ENCODE measurements at regions not wholly inside any gene's neighbourhood (a gene's known extent, or its start where the extent isn't known, plus 50 kb on each side); places are given as distances from the start of the nearest gene placed in this dataset.
A peak's percentile ranks its signal among the peaks of the same experiment; 100 is the strongest.

GRCh38 chr12:19012965-19013364, 116.6 kb upstream of the PLEKHA5 start:
- DNase-seq (ENCODE audit: low read depth, low spot score): no peak

GRCh38 chr12:19014240-19014639, 115.3 kb upstream of the PLEKHA5 start:
- DNase-seq (ENCODE audit: low read depth, low spot score): no peak

DNA sequence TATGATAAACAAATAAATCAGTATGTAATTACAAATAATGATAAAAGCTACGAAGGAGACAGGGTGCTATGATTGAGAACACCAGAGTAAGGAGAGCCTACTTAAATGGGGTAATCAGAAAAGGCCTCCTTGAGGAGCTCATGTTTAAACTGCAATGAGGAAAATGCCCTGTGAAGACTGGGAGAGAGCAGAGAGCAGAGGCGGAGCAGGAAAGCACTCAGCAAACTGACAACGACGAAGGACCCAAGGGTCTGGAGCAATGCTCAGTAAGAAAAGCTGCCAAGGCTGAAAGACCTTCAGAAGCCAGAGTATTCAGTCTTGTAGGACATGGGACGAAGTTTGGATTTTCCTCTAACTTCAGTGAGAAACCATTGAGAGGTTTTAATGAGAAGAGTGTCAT, 114.2 kb upstream of the PLEKHA5 start:
- no peak for DNase-seq (ENCODE audit: low read depth, low spot score)

- DNase-seq (ENCODE audit: low read depth, low spot score): no peak
Observed at GRCh38 chr12:19018302-19018970, 111.1 kb upstream of the PLEKHA5 start.

GRCh38 chr12:19021240-19021639, 108.3 kb upstream of the PLEKHA5 start:
- no peak for DNase-seq (ENCODE audit: low read depth, low spot score)

GRCh38 chr12:19021646-19022045, 107.9 kb upstream of the PLEKHA5 start:
- no peak for DNase-seq (ENCODE audit: low read depth, low spot score)

GRCh38 chr12:19025582-19025981, 104.0 kb upstream of the PLEKHA5 start:
- DNase-seq (ENCODE audit: low read depth, low spot score): no peak

GRCh38 chr12:19026034-19026433, 103.5 kb upstream of the PLEKHA5 start:
- no peak for DNase-seq (ENCODE audit: low read depth, low spot score)

DNA sequence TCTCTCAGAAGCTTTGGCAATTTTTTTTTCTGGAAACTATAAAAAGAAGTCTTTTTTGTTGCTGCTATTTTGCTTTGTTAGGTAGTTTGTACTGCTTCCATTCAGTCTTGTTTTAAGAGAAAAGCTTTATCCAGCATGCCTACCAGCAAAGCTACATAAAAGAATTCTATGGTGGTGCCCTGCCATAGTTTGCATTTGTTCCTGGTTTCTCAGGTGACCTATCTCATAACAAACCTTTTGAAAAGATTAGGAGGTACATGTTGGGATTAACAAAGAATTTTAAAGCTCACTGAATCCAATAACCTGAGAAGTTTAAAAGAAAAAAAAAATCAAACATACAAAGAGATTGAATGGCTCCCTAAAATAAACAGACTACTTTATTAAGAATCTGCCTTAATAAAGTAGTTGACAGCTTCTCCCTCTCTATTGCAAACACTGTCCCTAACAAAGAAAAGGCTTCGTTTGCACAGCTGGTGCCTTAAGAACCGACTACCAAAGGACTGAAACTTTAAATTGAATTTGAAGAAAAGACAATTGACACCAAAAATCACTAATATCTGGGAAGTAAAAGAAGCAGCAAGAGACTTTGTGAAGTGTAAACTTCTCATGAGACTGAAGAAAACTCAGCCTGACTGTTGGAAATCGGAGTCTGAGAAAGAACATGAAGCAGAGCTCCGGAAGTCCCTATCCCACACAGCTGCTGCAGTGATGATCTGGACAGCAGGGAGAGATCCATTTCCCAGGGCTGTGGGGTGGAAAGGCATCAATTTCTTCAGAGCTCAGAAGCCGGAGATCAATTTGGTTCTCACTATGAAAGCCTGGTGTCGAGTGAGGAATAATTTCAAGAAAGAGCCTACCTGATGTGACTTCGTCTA, 102.7 kb upstream of the PLEKHA5 start:
- no peak for DNase-seq (ENCODE audit: low read depth, low spot score)

DNA sequence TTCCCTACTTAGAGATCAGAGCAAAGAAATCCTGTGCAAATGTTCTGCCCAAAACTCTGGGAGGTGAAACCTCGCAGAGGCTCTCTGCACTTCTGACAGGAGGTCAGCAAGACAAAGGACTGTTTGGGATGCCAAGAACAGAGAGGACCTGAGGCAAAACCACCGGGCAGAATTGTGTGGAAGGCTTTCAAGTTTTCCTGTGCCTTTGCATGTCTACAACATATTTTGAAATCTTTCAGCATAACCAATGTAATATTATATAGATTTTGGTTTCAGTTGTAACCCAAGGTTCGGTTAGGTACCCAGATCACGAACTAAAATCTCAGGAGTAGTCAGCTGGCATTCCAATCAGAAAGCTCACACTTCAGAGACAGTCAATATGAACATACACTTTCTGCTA, 99.4 kb upstream of the PLEKHA5 start:
- no peak for DNase-seq (ENCODE audit: low read depth, low spot score)

DNA sequence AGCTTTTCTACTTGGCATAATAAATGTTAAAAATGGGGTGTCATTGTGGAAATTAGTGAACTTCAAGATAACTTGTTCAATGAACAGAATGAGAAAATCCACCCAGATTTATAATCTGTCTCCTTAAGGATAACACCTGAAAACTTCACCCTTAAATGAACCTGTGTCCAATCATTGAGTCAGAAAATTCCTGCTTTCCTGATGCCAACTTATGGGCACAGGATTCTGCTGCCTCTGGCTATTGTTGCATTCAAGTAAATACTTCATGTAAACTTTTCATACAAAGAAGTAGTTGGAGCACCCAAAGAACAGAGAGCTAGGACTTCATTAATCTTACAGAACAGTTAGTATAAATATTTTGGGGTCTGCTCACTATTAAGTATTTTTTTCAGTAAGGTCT, 98.9 kb upstream of the PLEKHA5 start:
- DNase-seq (ENCODE audit: low read depth, low spot score): no peak

DNA sequence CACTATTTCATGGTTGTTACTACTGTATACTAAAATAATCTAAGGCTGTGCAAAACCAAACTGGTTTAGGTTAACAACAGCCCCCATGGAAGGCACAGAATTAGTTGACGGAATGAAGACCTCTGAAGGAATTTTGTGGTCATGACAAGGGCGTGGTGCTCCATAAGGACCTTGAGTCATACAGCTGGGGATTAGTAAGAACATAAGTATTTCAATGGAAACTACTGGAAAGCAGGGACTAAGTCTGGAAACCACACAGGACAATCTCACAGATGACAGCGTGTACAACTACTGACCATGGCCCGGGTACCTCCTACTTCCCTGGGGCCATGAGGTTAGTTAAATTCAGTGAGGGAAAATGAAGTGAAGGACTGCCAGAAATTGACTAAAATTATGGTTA, 98.5 kb upstream of the PLEKHA5 start:
- DNase-seq (ENCODE audit: low read depth, low spot score): no peak

DNA sequence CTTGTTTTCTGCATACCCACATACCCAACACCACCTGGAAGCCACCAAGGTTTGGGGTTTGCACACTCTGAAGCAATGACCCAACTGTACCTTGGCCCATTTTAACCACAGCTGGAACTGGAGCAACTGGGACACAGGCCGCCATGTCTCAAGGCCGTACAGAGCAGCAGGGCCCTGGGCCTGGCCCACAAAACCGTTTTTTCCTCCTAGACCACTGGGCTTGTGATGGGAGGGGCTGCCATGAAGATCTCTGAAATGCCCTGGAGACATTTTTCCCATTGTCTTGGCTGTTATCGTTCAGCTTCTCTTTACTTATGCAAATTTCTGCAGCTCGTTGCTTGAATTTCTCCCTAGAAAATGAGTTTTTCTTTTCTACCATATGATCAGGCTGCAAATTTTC, 96.7 kb upstream of the PLEKHA5 start:
- no peak for DNase-seq (ENCODE audit: low read depth, low spot score)

- no peak for DNase-seq (ENCODE audit: low read depth, low spot score)
Observed at GRCh38 chr12:19033244-19033643, 96.3 kb upstream of the PLEKHA5 start.

GRCh38 chr12:19034937-19035336, 94.6 kb upstream of the PLEKHA5 start:
- DNase-seq (ENCODE audit: low read depth, low spot score): no peak

DNA sequence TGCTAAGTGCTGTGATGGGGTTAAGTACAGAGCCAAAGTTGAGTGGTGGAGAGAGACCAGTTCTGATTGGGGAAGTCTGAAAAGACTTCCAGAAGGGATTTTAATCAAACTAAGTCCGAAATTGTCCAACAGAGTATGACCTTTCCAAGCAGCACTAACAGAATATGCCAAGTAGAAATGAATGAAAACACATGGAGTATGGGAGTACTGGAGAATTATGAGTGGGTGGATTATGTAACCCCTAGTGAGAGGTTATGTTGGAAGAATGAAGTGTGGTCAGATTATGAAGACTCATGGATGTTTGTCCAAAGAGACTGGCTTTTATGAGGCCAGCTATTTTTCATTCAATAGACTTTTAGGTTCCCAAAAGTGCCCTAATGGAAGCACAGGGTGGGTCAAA, 94.0 kb upstream of the PLEKHA5 start:
- no peak for DNase-seq (ENCODE audit: low read depth, low spot score)

DNA sequence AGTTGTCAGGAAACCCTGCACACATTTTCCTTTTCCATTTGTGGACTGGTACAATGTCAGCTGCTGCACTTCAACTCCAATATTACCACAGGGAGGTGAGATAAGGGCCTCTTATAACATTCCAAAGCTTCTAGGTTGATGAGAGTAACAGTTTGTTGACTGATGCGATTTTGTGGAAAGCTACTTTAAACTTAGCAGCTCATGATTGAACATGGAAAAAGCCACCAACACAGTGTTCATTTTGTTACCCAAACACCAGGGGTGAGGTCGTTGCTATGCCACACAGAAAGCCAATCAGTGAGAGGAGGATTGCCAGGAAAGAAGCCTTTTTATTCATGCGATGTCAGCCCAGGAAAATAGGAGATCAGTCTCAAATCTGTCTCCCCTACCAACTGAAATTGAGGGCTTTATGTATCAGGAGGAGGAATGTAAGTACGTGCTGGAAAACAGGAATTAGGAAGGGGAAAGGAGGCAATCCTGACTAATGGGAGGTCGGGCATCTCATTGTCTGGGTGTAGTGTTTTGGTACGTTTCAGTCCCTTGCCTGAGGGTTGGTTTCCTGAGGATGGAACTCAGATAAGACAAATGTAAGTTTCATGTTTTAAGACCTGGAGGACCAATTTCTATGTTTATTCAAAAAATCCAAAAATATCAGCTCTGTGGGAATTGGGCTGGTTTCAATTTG, 92.7 kb upstream of the PLEKHA5 start:
- peak; percentile 8 for DNase-seq (ENCODE audit: low read depth, low spot score)

- DNase-seq (ENCODE audit: low read depth, low spot score): no peak
Observed at GRCh38 chr12:19038209-19038608, 91.3 kb upstream of the PLEKHA5 start.

GRCh38 chr12:19039515-19039914, 90.0 kb upstream of the PLEKHA5 start:
- no peak for DNase-seq (ENCODE audit: low read depth, low spot score)

GRCh38 chr12:19042221-19042620, 87.3 kb upstream of the PLEKHA5 start:
- no peak for DNase-seq (ENCODE audit: low read depth, low spot score)

- DNase-seq (ENCODE audit: low read depth, low spot score): no peak
Observed at GRCh38 chr12:19044430-19044829, 85.1 kb upstream of the PLEKHA5 start.

DNA sequence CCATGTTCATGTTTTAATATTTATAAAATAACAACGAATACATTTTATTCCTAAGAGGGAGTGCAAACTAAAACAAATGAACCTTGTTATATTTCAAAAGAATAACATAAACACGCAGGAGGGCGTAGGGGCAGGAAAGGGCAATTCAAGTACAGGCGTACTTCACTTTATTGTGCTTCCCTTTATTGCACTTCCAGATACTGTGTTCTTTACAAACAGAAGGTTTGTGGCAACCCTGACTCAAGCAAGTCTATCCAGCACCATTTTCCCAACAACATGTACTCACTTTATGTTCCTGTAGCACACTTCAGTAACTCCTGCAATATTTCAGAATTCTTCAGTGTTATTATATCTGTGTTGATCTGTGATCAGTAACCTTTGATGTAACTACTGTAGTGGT, 84.6 kb upstream of the PLEKHA5 start:
- no peak for DNase-seq (ENCODE audit: low read depth, low spot score)

- no peak for DNase-seq (ENCODE audit: low read depth, low spot score)
Observed at GRCh38 chr12:19045426-19045825, 84.1 kb upstream of the PLEKHA5 start.

All from ELF-1 (cell line).